WTC11 (cell line): ENCODE measurements at regions not wholly inside any gene's neighbourhood (a gene's known extent, or its start where the extent isn't known, plus 50 kb on each side); places are given as distances from the start of the nearest gene placed in this dataset.
"Not testable (repeated sequence)": the region's sequence is repeated elsewhere in the genome, so short reads cannot be mapped to it uniquely, and the experiment has no call there.

Experiments used
- GABPB1 ChIP-seq: sonication (generic); formaldehyde crosslinking; IDR thresholded peaks from 2 replicates; pipeline ENCODE4 v1.8.1; 2023; ENCODE audit warnings: mild to moderate bottlenecking, missing genetic modification reagents
- MXD4 ChIP-seq: fragments of 250-450 bp; sonication (Bioruptor Pico); IDR thresholded peaks from 2 replicates; pipeline ENCODE4 v1.8.0; 2021; ENCODE audit warnings: mild to moderate bottlenecking, moderate library complexity, borderline replicate concordance
- NR2C2 ChIP-seq: sonication (generic); formaldehyde crosslinking; IDR thresholded peaks from 2 replicates; pipeline ENCODE4 v1.8.0; 2022; ENCODE audit warnings: mild to moderate bottlenecking, missing genetic modification reagents
- TP53 ChIP-seq: sonication (generic); formaldehyde crosslinking; IDR thresholded peaks from 2 replicates; pipeline ENCODE4 v1.8.1; 2023; ENCODE audit warnings: mild to moderate bottlenecking, missing genetic modification reagents
- TF ChIP-seq, protein P1 (sequence below): fragments of 200-600 bp; IDR thresholded peaks from 2 replicates; pipeline ENCODE4 v1.8.0; 2022; ENCODE audit warnings: antibody characterized with exemption
- TF ChIP-seq, protein P2 (sequence below): sonication (generic); formaldehyde crosslinking; IDR thresholded peaks from 2 replicates; pipeline ENCODE4 v1.8.1; 2023; ENCODE audit warnings: mild to moderate bottlenecking, missing genetic modification reagents, moderate library complexity
- TF ChIP-seq, protein P3 (sequence below): sonication (generic); formaldehyde crosslinking; conservative IDR thresholded peaks from 2 replicates; pipeline ENCODE4 v1.8.1; 2022; ENCODE audit warnings: mild to moderate bottlenecking, missing genetic modification reagents
- TF ChIP-seq, protein P4 (sequence below): sonication (generic); formaldehyde crosslinking; IDR thresholded peaks from 2 replicates; pipeline ENCODE4 v1.8.1; 2022; ENCODE audit warnings: mild to moderate bottlenecking, missing genetic modification reagents, moderate library complexity, borderline replicate concordance
- TF ChIP-seq, protein P5 (sequence below): sonication (generic); formaldehyde crosslinking; IDR thresholded peaks from 2 replicates; pipeline ENCODE4 v1.8.1; 2022; ENCODE audit warnings: missing genetic modification reagents, borderline replicate concordance

DNA sequence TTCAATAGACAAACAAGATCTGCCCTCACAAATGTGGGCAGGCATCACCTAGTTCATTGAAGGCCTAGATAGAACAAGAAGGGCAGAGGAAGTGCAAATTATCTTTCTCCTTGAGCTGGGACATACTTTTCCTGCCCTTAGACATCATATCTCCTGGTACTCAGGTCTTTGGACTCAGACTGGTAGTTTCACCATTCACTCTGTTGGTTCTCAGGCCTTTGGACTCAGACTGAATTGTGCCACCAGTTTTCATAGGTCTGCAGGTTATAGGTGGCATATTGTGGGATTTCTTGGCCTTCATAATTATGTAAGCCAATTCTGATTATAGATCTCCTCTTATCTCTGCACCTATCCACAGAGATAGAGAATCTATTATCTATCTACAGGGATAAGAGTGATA, 54.6 kb upstream of the GOLGA8Q start:
- TF ChIP-seq, protein P1, sequence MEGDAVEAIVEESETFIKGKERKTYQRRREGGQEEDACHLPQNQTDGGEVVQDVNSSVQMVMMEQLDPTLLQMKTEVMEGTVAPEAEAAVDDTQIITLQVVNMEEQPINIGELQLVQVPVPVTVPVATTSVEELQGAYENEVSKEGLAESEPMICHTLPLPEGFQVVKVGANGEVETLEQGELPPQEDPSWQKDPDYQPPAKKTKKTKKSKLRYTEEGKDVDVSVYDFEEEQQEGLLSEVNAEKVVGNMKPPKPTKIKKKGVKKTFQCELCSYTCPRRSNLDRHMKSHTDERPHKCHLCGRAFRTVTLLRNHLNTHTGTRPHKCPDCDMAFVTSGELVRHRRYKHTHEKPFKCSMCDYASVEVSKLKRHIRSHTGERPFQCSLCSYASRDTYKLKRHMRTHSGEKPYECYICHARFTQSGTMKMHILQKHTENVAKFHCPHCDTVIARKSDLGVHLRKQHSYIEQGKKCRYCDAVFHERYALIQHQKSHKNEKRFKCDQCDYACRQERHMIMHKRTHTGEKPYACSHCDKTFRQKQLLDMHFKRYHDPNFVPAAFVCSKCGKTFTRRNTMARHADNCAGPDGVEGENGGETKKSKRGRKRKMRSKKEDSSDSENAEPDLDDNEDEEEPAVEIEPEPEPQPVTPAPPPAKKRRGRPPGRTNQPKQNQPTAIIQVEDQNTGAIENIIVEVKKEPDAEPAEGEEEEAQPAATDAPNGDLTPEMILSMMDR, result not testable (repeated sequence)
- TF ChIP-seq NR2C2 (CRISPR knock-in tag); GABPB1 (CRISPR knock-in tag); MXD4 (CRISPR knock-in tag); TP53: not testable (repeated sequence)
- TF ChIP-seq, protein P2, sequence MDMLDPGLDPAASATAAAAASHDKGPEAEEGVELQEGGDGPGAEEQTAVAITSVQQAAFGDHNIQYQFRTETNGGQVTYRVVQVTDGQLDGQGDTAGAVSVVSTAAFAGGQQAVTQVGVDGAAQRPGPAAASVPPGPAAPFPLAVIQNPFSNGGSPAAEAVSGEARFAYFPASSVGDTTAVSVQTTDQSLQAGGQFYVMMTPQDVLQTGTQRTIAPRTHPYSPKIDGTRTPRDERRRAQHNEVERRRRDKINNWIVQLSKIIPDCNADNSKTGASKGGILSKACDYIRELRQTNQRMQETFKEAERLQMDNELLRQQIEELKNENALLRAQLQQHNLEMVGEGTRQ (CRISPR knock-in tag), result not testable (repeated sequence)
- TF ChIP-seq, protein P3, sequence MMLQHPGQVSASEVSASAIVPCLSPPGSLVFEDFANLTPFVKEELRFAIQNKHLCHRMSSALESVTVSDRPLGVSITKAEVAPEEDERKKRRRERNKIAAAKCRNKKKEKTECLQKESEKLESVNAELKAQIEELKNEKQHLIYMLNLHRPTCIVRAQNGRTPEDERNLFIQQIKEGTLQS, result not testable (repeated sequence)
- TF ChIP-seq, protein P4, sequence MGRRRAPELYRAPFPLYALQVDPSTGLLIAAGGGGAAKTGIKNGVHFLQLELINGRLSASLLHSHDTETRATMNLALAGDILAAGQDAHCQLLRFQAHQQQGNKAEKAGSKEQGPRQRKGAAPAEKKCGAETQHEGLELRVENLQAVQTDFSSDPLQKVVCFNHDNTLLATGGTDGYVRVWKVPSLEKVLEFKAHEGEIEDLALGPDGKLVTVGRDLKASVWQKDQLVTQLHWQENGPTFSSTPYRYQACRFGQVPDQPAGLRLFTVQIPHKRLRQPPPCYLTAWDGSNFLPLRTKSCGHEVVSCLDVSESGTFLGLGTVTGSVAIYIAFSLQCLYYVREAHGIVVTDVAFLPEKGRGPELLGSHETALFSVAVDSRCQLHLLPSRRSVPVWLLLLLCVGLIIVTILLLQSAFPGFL (CRISPR knock-in tag), result not testable (repeated sequence)
- TF ChIP-seq, protein P5, sequence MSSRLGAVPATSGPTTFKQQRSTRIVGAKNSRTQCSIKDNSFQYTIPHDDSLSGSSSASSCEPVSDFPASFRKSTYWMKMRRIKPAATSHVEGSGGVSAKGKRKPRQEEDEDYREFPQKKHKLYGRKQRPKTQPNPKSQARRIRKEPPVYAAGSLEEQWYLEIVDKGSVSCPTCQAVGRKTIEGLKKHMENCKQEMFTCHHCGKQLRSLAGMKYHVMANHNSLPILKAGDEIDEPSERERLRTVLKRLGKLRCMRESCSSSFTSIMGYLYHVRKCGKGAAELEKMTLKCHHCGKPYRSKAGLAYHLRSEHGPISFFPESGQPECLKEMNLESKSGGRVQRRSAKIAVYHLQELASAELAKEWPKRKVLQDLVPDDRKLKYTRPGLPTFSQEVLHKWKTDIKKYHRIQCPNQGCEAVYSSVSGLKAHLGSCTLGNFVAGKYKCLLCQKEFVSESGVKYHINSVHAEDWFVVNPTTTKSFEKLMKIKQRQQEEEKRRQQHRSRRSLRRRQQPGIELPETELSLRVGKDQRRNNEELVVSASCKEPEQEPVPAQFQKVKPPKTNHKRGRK (CRISPR knock-in tag), result not testable (repeated sequence)
